ENCODE measurements at regions not wholly inside any gene's neighbourhood (a gene's known extent, or its start where the extent isn't known, plus 50 kb on each side); places are given as distances from the start of the nearest gene placed in this dataset.
"Not testable (repeated sequence)": the region's sequence is repeated elsewhere in the genome, so short reads cannot be mapped to it uniquely, and the experiment has no call there.

DNA sequence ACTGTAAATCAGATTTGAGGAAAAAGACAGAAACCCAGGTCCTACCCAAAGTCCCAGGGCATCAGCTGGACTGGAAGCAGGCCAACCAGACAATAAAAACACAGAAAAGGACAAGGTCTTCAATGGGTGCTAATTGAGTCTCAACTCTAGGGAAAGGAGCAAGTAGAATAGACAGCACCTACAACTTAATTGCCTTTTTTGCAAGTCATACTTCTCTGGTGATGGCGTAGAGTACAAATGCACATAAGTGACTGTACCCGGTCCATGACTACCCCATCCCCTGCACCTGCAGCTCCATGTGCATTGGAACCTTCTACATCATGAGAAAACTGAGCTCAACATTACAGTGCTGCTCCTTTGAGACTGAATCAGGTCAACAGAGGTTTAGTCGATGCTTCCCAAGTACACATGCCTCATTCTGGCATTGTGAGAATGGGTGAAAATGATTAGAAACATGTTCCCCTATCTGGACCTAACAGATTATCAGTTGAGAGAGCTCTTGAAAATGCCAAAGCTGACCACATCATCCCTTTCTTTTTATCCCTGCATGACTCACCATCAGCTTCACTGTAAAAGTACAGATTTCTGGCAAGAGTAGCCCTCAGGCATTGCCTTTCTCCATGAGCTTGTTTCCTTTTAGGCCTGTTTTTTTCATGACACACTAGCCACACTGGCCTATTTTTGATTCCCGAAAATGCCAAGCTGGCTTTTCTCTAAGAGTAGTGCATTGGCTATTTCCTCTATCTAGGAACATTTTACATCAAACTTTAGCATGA, 298.3 kb downstream of the HS3ST1 start:
- DNase-seq (ENCODE audit: low spot score), result no peak

DNA sequence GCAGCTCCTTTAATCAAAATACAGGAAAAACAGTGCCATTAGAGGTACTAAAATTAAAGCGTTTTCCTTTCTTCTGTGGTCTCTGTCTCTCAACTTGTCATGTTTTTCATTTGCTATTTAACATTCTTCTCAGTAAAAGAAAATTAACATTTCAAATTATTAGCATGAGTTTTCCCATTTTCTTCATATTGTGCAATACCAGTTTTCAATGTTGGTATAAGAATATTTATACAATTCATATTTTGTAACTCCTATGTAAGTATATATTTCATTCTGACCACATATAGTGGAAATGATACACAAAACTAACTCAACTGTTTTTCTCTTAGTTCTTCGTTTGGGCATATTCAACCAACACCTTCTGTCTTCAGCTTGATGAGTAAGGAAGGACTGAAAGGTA, 308.3 kb downstream of the HS3ST1 start:
- no peak for DNase-seq (ENCODE audit: low spot score)

DNA sequence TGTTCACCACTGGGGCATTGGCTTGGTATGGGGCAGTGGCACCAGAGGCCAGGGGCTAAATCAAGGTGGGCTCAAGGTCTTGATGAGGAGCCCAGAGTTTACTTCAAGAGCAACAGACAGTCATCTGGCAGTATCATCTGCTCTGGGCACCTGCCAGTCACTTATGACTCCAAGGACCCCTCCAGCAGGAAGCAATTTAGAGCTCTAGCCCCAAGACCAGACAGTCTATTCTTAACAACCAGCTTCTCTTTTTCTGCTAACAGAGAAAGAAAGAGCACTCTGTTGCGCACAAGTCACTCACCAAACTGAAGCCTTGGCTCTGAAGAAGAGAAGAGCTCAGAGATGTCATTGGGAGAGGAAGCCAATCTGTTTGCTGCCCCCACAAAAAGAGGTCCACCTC, 309.2 kb downstream of the HS3ST1 start:
- no peak for DNase-seq (ENCODE audit: low spot score)

DNA sequence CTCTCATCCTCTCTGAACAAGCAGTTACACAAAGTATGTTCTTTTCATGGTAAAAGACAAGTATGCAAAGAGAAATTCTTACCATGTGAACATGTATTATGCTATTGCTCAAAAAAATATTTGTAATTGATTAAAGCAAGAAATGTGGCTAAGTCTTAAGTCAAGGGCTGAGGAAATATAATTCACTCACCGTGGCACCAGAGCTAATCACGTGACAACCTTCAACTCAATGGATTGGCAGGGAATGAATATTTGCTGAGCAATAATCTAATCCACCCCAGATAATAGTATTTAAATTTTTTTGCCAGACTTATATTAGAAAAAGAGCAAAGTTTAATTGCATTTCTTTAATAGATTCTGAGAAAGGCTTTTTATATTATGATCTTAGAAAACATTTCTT, 310.2 kb downstream of the HS3ST1 start:
- DNase-seq (ENCODE audit: low spot score), result no peak

DNA sequence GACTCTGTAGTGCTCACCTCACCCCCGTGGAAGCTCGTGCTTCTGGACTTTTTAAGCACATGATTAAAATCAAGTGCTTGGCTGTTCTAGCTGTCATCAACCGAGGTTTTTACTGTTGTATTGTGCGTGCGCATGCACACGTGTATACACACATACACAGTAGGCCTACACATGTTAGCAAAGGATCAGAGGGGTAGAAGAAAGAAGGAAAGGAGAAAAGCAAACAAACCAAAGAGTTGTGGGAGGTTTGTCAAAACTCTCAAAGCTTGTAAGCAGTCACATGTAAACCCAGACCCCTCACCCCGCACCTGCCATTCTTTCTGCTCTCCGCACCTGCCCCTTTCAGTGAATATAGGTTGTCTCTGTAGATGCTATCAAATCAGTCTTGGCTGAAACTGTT, 311.8 kb downstream of the HS3ST1 start:
- DNase-seq (ENCODE audit: low spot score), result no peak

DNA sequence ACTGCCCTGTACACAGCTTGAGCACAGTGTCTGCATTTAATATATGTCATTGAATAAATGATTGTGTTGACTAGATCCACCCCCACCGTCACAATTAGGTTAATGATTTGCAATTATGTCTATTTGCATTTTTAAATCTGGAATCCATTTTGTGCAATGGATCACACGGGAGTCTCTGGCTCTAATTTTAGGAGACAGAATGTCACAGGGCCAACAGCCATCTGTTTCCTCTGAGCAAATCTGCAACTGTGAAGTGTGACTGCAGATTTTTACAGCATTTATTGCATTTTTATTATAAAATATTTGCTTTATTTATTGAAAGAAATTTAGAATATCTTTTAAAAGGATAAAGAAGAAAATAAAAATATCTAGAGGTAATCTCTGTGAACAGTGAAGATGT, 316.8 kb downstream of the HS3ST1 start:
- no peak for DNase-seq (ENCODE audit: low spot score)

DNA sequence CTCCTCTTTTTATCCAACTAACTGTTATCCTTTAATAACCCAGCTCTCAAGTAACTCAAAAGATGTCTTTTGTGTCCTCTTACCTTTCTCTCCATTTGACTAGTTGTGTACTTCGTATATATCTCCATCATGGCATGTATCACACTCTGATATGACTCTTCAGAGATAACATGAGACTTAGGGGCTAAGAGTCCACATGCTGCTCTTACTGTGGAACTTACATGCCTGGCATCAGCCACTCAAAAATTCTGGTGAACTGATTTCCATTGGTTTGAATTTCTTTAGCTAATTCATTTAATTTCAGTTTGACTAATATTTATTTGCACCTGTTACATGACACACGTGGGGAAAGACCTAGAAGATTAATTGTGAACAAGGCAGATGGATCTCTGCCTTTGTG, 317.3 kb downstream of the HS3ST1 start:
- no peak for DNase-seq (ENCODE audit: low spot score)

DNA sequence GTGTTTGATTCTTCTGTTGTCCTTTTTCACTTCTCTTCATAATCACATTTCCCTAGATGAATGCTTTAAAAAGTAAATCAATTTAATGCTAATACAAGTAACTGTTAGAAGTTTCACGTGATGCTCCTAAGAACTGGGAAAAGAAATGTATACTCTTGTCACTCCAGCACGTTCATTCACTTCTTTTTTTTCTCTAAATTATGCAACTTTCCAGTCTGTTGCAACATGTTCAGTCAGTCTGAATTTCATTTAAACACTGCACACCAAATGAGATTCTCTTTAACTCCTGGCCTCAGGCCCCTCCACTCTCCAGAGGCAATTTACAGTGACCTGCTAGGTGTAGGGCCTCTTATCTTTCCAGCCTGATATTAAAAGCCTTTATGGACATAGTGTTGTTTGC, 321.9 kb downstream of the HS3ST1 start:
- no peak for DNase-seq (ENCODE audit: low spot score)

DNA sequence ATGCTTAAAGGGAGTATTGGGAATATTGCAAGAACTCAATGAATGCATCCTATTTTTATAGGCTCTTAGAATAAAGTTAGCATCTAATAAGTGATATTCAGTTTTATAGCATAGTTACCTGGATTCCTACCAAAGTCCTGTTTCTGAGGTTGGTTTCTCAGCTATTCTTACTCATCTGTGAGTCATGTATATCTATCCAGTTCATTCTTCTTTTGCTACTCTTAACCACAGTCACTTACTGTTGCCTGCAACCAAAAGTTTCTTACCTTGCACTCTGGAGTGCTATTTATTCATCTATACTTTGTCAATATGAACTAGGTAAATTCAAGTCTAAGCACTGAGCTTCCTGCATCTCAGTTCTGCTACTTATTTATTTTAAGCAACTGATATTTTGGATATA, 322.5 kb downstream of the HS3ST1 start:
- no peak for DNase-seq (ENCODE audit: low spot score)

DNA sequence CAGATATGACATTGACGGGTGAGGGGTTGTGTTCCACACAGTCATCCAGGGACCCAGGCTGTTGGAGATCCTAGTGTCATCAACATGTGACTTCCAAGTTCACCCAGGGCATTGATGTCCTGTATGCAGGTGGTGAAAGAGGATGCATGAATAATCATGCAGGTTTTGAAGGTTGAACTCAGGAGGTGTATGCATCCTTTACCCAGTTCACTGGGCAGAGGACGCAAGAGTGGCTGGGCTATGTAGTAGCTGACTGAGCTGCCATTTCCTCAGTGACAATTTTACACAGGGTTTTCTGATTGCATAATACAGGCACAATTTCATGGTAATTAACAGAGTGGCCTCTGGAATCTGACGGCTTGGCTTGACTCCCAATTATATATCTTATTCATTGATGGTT, 323.0 kb downstream of the HS3ST1 start:
- DNase-seq (ENCODE audit: low spot score), result no peak

DNA sequence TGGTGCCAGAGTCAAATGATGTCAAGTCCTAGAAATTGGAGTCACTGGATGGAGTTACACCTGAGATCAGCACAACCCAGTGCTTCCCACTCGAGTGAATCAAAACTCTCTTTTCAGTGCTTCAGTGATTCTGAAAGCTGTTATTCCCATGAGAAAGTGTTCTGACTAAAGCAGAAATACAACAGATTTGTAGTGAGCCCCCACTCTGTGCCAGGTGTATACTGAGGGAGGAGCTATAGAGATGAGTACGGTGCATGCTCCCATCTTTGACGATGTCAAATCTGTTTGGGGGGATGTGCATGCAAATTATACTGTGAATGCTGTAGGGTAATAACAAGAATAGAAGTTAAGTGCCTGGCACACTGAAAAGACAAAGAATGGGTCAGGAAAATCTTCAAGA, 330.2 kb downstream of the HS3ST1 start:
- no peak for DNase-seq (ENCODE audit: low spot score)

DNA sequence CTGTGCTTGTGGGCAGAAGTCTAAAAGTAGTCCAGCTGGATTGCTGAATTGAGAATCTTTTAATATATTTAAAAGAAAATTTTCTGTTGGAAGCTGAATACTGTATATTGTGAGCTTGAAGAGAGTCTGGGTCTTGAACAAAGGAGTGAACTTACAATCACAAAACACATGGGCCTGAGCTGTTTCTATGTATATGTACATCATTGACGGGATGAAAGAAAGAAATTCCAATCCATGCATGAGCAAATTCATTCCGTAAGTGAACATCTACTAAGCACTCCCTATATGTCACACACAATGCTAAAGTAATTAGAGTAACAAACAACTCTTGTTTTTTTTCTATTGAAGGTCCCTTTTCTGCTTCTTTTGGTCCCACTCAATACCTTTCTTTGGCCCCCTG, 331.0 kb downstream of the HS3ST1 start:
- DNase-seq (ENCODE audit: low spot score), result no peak

DNA sequence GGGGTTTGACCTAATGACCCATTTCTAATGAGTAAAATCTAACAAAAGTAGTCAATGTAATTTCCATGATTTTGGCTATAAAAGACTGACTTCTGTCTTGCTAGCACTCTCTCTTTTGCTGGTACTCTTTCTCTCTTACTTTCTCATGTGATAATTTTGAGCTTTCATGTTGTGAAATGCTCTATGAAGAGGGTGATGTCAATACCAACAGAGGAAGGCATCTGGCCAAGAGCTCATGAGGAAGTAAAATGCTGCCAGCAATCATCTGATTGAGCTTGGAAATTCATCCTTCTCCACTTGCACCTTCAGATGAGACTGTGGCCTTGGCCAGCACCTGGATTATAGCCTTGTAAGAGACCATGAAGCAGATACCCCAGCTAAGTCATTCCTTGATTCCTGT, 347.7 kb downstream of the HS3ST1 start:
- DNase-seq (ENCODE audit: low spot score), result no peak

DNA sequence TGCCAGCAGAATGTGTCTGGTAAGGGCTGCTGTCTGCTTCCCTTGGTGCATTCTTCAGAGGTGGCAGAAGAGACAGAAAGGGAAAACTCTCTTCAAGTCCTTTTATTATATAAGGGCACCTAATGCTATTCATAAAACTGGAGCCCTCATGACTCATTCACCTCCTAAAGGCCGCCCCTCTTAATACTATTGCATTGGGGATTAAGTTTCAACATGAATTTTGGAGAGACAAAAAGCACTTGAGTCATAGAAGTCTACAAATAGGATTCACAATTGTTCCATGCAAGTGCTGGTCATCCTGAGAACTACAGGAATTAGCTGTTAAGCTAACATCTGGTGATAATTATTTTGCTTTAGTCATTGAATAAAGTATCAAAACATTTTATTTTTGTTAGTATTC, 349.5 kb downstream of the HS3ST1 start:
- no peak for DNase-seq (ENCODE audit: low spot score)

DNA sequence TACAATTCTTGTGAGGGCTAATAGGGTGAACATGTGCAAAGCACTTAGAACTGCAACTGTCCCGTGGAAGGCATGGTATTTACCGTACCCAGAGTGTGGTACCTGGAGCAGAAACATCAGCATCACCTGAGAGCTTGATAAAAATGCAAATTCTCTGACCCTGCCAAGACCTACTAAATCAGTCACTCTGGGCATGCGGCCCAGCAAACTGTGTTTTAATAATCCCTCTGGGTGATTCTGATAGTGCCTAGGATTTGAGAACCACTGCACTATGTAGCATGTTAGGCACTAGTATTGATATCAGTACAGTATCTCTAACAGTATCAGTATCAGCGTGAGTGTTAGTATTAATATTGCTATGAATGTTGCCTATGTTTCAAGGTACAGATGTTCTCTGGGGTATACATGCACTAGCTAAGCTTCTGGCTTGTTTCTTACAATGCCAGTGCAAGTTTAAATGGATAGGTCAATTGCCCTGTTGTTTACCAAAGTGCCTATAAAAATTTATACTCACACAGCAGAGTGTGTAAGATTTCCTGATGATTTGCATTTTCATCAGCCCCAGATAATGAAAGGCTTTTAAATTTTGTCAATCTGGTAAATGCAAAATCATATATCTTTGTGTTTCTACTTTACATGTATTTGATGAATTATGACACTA, 354.0 kb downstream of the HS3ST1 start:
- DNase-seq (ENCODE audit: low spot score), result no peak

DNA sequence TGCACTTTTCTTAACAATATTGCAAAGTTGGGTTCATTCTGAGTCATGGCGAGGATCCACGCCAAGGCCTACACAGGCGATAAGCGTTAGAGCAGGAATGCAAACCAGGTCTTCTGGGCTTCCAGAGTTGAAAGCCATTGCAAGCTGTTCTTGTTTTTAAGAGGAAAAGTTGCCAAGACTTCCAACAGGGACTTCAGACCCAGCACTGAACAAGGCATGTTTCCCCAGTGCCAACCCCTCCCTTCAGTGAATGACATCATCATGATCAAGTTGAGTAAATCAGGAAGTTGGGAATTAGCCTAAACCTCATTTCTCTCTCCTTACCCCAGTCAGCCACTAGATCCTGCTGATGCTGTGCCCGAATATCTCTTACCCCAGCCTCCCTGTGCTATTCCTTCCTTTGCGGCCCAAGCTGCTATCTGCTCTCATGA, 355.1 kb downstream of the HS3ST1 start:
- no peak for DNase-seq (ENCODE audit: low spot score)

DNA sequence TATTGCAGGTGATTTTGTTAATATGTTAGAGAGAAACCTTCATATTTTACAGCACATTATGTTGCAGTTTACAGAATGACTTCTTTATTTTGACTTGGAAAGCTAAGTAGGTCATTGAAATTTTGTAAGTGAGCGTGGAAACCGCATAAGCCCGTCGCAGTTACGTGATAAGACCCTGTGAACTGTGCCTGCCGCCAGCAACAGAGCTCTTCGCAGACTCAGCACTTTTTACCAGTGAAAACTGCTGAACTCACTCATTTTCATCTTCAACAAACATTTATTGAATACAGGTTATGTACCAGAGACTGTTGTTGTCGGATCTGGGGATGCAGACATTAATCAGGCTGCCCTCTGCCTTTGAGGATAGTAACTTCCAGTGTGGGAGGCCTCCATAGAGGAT, 355.7 kb downstream of the HS3ST1 start:
- DNase-seq (ENCODE audit: low spot score), result no peak

DNA sequence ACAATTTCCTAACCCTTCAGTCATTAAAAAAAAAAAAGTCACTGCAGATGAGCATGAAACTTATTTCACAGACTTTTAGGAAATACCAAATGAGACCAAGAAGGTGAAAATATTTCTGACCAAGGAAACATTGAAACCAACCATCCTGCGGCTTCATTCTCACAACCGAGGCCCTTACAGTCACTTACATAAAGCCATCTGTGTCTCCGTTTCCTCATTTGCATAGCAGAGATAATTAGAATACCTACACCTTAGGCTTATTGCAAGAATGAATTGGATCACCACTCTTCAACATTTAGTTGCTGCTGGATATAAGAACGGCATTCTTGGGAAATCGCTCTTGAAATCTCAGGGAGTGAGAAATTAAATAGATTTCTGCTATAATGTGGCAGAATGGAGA, 356.2 kb downstream of the HS3ST1 start:
- DNase-seq (ENCODE audit: low spot score), result no peak

DNA sequence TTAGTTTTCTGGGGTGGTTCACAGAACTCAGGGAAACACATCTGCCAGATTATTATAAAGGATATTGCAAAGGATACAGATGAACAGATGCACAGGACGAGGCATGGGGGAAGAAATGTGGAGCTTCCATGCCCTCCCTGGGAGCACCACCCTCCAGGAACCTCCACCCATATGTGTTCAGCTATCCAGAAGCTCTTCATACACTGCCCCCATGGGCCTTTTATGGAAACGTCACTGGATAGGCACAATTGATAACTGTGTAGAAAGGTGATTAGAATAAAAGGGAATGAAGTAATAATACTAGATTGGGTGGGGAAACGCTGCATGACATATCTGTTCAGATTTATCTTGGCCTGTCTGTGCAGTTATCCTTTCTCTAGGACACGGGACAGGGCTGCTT, 357.9 kb downstream of the HS3ST1 start:
- DNase-seq (ENCODE audit: low spot score), result no peak

DNA sequence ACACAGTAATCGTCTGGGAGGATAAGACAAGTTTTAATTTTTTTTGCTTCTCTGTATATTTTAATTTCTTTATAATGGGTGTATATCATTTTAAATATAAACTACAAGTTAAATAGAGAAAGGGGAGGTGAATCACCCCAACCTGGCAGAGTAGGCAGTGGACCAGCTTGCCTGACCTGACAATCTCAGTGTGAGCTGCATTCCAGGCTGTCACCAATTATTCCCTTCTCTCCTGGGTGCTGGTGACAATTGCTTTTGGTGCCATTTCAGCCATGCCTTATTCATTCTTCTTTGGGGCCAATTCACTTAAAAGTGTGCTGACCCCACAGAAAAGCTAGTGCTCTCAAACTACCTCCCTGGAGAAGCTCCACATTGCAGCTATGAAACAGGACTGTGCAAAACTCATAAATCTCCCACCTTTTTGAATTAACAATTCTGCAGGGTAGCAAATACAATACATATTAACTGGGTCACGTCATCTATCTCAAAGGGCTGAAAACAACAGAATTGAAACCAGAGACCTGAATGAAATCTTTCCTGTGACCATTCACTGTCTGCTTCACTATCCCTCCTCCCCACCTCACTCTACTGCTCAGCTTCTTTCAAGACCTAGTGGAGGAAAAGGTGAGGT, 359.0 kb downstream of the HS3ST1 start:
- no peak for DNase-seq (ENCODE audit: low spot score)

DNA sequence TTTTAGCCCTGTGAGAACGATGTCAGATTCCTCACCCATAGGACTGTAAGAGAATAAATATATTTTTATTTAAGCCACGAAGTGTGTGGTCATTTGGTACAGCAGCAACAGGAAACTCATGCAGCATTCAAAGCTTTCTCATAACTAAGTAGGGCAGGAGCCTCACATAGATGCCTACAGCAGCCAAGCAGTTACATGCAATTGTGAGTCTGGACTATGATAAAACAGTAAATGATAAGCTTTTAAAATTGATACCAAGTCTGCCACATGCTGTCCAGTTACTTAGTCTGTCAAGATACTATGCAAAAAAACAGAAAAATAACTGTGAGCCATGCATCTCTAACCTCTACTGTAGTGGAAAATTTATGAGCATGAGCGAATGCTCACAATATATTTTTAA, 359.6 kb downstream of the HS3ST1 start:
- DNase-seq (ENCODE audit: low spot score), result no peak

DNA sequence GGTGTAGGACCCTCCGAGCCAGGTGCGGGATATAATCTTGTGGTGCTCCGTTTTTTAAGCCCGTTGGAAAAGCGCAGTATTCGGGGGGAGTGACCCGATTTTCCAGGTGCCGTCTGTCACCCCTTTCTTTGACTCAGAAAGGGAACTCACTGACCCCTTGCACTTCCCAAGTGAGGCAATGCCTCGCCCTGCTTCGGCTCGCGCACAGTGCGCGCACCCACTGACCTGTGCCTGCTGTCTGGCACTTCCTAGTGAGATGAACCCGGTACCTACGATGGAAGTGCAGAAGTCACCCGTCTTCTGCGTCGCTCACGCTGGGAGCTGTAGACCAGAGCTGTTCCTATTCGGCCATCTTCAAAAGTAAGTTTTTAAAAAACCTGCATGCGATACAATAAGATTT, 362.1 kb downstream of the HS3ST1 start:
- DNase-seq (ENCODE audit: low spot score), result not testable (repeated sequence)

DNA sequence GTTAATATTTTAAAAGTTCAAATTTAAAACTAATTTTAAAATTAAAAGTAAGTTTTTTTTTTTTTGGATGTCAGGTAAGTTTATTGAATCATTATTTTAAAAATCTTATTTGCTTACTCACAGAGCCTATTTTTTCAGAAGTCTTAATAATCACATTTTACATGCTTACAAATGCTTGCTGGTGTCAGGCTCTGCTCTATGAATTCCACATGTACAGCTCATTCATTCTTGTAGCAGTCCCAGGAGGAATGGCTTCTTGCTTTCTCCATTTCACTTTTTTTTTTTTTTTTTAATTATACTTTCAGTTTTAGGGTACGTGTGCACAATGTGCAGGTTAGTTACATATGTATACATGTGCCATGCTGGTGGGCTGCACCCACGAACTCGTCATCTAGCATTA, 368.1 kb downstream of the HS3ST1 start:
- DNase-seq (ENCODE audit: low spot score), result not testable (repeated sequence)
